ENCODE measurements at regions not wholly inside any gene's neighbourhood (a gene's known extent, or its start where the extent isn't known, plus 50 kb on each side); places are given as distances from the start of the nearest gene placed in this dataset.

DNA sequence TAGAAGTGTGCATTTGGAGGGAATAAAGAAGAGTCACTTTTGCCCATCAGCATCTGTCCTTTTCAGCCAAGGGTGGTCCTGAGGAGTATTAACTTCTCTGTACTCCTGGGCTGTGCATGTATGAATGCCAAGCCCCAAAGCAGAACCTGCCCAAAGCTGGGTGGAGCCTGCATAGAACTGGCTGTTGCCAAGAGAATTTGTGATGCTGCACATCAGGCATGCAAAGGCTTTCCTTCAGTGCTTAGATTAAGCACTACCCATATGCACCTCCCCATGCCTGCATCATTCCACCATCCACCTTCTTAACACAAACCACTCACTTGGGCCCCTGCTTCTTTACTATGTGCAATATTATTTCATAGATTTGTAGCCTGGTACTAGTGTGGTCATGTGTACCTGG lies 493.8 kb downstream of the KIF4B start:
- Histone ChIP-seq H3K27ac (no peak overlapping the region), H3K4me1 (no peaks in the 10 kb centered on the region), H3K4me3 (no peak overlapping the region), H3K27me3 (no peaks in the 10 kb centered on the region), H3K36me3 (no peaks in the 10 kb centered on the region), H3K9me3 (no peaks in the 10 kb centered on the region)
- TF ChIP-seq, protein P1, sequence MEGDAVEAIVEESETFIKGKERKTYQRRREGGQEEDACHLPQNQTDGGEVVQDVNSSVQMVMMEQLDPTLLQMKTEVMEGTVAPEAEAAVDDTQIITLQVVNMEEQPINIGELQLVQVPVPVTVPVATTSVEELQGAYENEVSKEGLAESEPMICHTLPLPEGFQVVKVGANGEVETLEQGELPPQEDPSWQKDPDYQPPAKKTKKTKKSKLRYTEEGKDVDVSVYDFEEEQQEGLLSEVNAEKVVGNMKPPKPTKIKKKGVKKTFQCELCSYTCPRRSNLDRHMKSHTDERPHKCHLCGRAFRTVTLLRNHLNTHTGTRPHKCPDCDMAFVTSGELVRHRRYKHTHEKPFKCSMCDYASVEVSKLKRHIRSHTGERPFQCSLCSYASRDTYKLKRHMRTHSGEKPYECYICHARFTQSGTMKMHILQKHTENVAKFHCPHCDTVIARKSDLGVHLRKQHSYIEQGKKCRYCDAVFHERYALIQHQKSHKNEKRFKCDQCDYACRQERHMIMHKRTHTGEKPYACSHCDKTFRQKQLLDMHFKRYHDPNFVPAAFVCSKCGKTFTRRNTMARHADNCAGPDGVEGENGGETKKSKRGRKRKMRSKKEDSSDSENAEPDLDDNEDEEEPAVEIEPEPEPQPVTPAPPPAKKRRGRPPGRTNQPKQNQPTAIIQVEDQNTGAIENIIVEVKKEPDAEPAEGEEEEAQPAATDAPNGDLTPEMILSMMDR (IDR thresholded peaks at IDR 0.05), result no peak
- ATAC-seq, result no peak
- intact Hi-C loops (cut with DNase I), result no loop called here
- no peak for DNase-seq

DNA sequence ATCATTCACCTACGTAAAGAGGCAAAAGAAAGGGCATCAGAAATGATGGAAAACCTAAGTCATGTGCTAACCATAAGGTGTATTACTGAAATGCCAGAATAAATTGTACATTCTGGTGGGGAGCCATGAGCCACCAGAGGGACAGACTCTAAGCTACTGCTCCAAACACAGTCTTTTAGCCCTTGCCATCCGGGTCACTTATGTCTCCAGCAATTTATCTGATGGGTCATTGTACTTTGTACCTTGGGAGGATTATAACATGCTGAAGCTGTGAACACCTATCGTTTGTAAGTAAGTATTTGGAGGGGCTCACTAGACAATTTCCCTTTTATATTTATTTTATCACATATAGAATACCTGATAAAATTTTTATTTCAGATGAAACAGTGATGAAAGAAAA lies 495.1 kb downstream of the KIF4B start:
- Histone ChIP-seq H3K9me3 (no peaks in the 10 kb centered on the region), H3K4me1 (no peaks in the 10 kb centered on the region), H3K36me3 (no peaks in the 10 kb centered on the region), H3K27ac (no peak overlapping the region), H3K4me3 (no peak overlapping the region), H3K27me3 (no peaks in the 10 kb centered on the region)
- intact Hi-C loops (cut with DNase I), result no loop called here
- ATAC-seq (no peak), DNase-seq (no peak)
- TF ChIP-seq, protein P1 (IDR thresholded peaks at IDR 0.05), result no peak

DNA sequence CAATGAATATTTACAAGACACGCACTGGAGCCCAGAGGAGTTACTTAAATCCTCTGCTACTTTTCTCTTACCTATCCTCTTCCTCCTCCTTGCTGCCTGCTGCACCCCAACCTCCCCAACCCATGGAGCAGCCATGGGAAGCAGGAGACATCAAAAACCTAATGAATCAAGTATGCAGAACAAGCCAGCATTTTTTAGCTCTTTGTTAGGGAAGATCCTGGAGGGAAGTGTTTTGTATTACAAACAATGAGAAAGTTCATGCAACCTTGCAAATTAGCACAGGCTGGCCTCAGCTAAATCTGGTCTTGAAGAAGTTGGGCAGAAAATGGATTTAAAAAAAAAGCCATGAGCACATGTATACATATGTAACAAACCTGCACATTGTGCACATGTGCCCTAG lies 498.8 kb downstream of the KIF4B start:
- no peaks in the 10 kb centered on the region for H3K27me3 ChIP-seq
- ATAC-seq (no peak), DNase-seq (no peak)
- no peaks in the 10 kb centered on the region for H3K4me1 ChIP-seq
- no peaks in the 10 kb centered on the region for H3K36me3 ChIP-seq
- no peak overlapping the region for H3K27ac ChIP-seq
- no peak overlapping the region for H3K4me3 ChIP-seq
- intact Hi-C loops (cut with DNase I), result no loop called here
- no peaks in the 10 kb centered on the region for H3K9me3 ChIP-seq
- TF ChIP-seq, protein P1 (IDR thresholded peaks at IDR 0.05), result no peak

DNA sequence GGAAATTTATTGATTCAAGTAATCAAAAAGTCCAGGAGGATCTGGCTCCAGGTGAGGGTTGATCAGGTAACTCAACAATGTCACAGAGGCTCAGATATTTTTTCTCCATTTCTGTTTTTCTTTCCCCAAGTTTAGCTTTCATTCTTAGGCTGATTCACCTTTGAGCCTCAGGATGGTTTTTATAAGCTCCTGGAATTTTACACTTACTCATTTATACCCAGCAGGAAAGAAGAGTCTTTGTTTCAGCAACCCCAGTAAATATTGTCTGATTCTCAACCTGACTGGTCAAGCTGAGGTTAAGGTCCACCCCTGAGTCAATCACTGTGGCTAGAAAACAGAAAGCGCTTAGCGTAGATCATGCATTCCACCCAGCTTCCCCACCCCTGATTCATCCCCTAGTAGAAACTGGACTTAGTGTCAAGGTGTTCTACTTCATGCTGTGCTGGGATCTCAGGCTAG lies 500.6 kb downstream of the KIF4B start:
- DNase-seq, result no peak
- Histone ChIP-seq H3K36me3 (no peaks in the 10 kb centered on the region), H3K27me3 (no peaks in the 10 kb centered on the region), H3K4me1 (no peaks in the 10 kb centered on the region), H3K27ac (no peak overlapping the region), H3K9me3 (no peaks in the 10 kb centered on the region), H3K4me3 (no peak overlapping the region)
- no peak for ATAC-seq
- intact Hi-C loops (cut with DNase I), result no loop called here
- TF ChIP-seq, protein P1 (IDR thresholded peaks at IDR 0.05), result no peak

DNA sequence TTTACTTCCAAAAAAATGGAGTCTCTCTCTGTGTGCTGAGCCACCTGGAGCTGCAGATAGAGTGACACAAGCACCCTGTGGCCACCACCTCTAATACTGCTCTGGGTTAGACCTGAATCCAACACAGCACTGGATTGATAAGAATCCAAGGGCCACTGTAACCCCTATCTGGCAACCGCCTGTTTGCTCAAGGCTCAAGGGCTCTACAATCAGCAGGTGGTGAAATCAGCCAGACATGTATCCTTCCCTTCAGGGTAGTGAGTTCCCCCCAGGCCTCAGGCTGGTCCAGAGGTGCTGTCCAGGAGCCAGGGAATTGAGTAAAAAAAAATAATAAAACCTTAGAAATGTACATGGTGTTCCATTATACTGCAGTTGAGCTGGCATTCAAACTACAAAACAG lies 509.0 kb downstream of the KIF4B start:
- Histone ChIP-seq H3K36me3 (no peaks in the 10 kb centered on the region), H3K9me3 (no peaks in the 10 kb centered on the region), H3K4me1 (no peaks in the 10 kb centered on the region), H3K27ac (no peak overlapping the region), H3K27me3 (no peaks in the 10 kb centered on the region), H3K4me3 (no peak overlapping the region)
- DNase-seq (no peak), ATAC-seq (peak; percentile 53)
- TF ChIP-seq, protein P1 (IDR thresholded peaks at IDR 0.05), result no peak
- intact Hi-C loops (cut with DNase I), result no loop called here

DNA sequence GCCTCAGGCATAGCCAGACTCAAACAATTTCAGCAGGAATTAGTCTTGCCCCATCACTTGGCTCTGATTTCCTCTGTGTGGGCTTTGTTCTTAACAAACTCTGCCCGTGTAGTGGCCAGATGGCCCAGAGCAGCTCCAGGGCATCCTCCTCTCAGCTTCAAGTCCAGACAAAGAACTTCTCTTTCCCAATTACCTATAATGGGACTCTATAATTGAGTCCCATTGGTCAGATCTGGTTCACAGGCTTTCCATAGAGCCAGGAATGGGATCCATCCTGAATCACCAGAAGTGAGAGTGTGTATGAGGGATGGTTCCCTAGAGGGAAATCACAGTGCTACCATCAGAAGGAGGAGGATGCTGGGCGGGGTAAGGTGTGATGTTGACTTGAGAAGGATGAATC lies 515.8 kb downstream of the KIF4B start:
- no peak overlapping the region for H3K4me3 ChIP-seq
- no peak overlapping the region for H3K27ac ChIP-seq
- no peaks in the 10 kb centered on the region for H3K4me1 ChIP-seq
- H3K36me3 ChIP-seq, result no peaks in the 10 kb centered on the region
- ATAC-seq, result no peak
- no peaks in the 10 kb centered on the region for H3K9me3 ChIP-seq
- TF ChIP-seq, protein P1 (IDR thresholded peaks at IDR 0.05), result no peak
- no peak for DNase-seq
- intact Hi-C loops (cut with DNase I), result no loop called here
- H3K27me3 ChIP-seq, result no peaks in the 10 kb centered on the region
